Nephron progenitor cell (in vitro differentiated cells): ENCODE measurements at regions not wholly inside any gene's neighbourhood (a gene's known extent, or its start where the extent isn't known, plus 50 kb on each side); places are given as distances from the start of the nearest gene placed in this dataset.

Source experiments
- DNase-seq: peaks from one replicate; pipeline ENCODE4 v3.0.0; 2021
- H3K27ac Mint-ChIP-seq: 2 replicates; pipeline ENCODE4 v1.8.0; 2021; ENCODE audit warnings: mild to moderate bottlenecking, moderate library complexity, mixed read lengths
- H3K27me3 Mint-ChIP-seq: 2 replicates; pipeline ENCODE4 v1.8.0; 2021; ENCODE audit warnings: mild to moderate bottlenecking, low read depth, mixed read lengths; ENCODE audit not compliant: poor library complexity
- H3K36me3 Mint-ChIP-seq: 2 replicates; pipeline ENCODE4 v1.8.0; 2021; ENCODE audit warnings: low read depth, mixed read lengths
- H3K4me1 Mint-ChIP-seq: 2 replicates; pipeline ENCODE4 v1.8.0; 2021; ENCODE audit warnings: mixed read lengths
- H3K4me3 Mint-ChIP-seq: 2 replicates; pipeline ENCODE4 v1.8.0; 2021; ENCODE audit warnings: mild to moderate bottlenecking, moderate library complexity, mixed read lengths
- H3K9me3 Mint-ChIP-seq: 2 replicates; pipeline ENCODE4 v1.8.0; 2021; ENCODE audit warnings: mild to moderate bottlenecking, moderate library complexity, mixed read lengths
- CTCF ChIP-seq: fragments of 200-600 bp; sonication (generic); IDR thresholded peaks from 2 replicates; pipeline ENCODE4 v1.5.0; 2021; ENCODE audit warnings: antibody characterized with exemption

GRCh38 chr10:44619521-44619920 lies 234.6 kb upstream of the CXCL12 start:
- H3K9me3 Mint-ChIP-seq = no peaks in the 10 kb centered on the region
- no peak overlapping the region for H3K27ac Mint-ChIP-seq
- no peak overlapping the region for H3K4me3 Mint-ChIP-seq
- H3K4me1 Mint-ChIP-seq = peaks cover 18% of the 10 kb centered on the region
- no peaks in the 10 kb centered on the region for H3K36me3 Mint-ChIP-seq
- no peak for TF ChIP-seq CTCF
- no peak for DNase-seq
- peaks cover 4% of the 10 kb centered on the region for H3K27me3 Mint-ChIP-seq

GRCh38 chr10:44619975-44620374 lies 235.1 kb upstream of the CXCL12 start:
- H3K27me3 Mint-ChIP-seq = peaks cover 5% of the 10 kb centered on the region
- no peaks in the 10 kb centered on the region for H3K9me3 Mint-ChIP-seq
- no peak for TF ChIP-seq CTCF
- DNase-seq = no peak
- no peaks in the 10 kb centered on the region for H3K36me3 Mint-ChIP-seq
- peaks cover 22% of the 10 kb centered on the region for H3K4me1 Mint-ChIP-seq
- peak overlapping the region; percentile 36 for H3K27ac Mint-ChIP-seq
- no peak overlapping the region for H3K4me3 Mint-ChIP-seq

- no peak for TF ChIP-seq CTCF
- Mint-ChIP-seq H3K9me3 (peaks cover under 1% of the 10 kb centered on the region), H3K27ac (no peak overlapping the region), H3K4me3 (no peak overlapping the region), H3K36me3 (no peaks in the 10 kb centered on the region), H3K4me1 (peaks cover 9% of the 10 kb centered on the region), H3K27me3 (peaks cover 3% of the 10 kb centered on the region)
- DNase-seq = no peak
These were observed 242.9 kb upstream of the CXCL12 start for GRCh38 chr10:44627591-44628354.

GRCh38 chr10:44628921-44629320 lies 244.0 kb upstream of the CXCL12 start:
- Mint-ChIP-seq H3K27ac (no peak overlapping the region), H3K9me3 (peaks cover 4% of the 10 kb centered on the region), H3K4me1 (peaks cover 9% of the 10 kb centered on the region), H3K27me3 (peaks cover 7% of the 10 kb centered on the region), H3K36me3 (no peaks in the 10 kb centered on the region), H3K4me3 (no peak overlapping the region)
- TF ChIP-seq CTCF = no peak
- DNase-seq = no peak

- no peaks in the 10 kb centered on the region for H3K4me1 Mint-ChIP-seq
- peaks cover 37% of the 10 kb centered on the region for H3K9me3 Mint-ChIP-seq
- H3K27me3 Mint-ChIP-seq = peaks cover 6% of the 10 kb centered on the region
- H3K36me3 Mint-ChIP-seq = no peaks in the 10 kb centered on the region
- H3K4me3 Mint-ChIP-seq = no peak overlapping the region
- H3K27ac Mint-ChIP-seq = no peak overlapping the region
- TF ChIP-seq CTCF = no peak
- no peak for DNase-seq
These were observed 250.3 kb upstream of the CXCL12 start for GRCh38 chr10:44635176-44635575.

GRCh38 chr10:44636625-44637024 lies 251.7 kb upstream of the CXCL12 start:
- Mint-ChIP-seq H3K4me3 (no peak overlapping the region), H3K9me3 (peaks cover 37% of the 10 kb centered on the region), H3K27ac (no peak overlapping the region)

More at GRCh38 chr10:44636625-44637024, 251.7 kb upstream of the CXCL12 start:
- TF ChIP-seq CTCF = no peak
- Mint-ChIP-seq H3K4me1 (no peaks in the 10 kb centered on the region), H3K36me3 (no peaks in the 10 kb centered on the region), H3K27me3 (peaks cover 6% of the 10 kb centered on the region)
- no peak for DNase-seq
